ENCODE measurements at regions not wholly inside any gene's neighbourhood (a gene's known extent, or its start where the extent isn't known, plus 50 kb on each side); places are given as distances from the start of the nearest gene placed in this dataset.

GRCh38 chr1:229870381-229870780 lies 196.7 kb upstream of the GALNT2 start:
- TF ChIP-seq CTCF (conservative IDR thresholded peaks at IDR 0.05 in 1 of 2, IDR thresholded peaks at IDR 0.05 in 1 of 2; ENCODE audit: extremely low read depth in 1 of 2, insufficient read depth in 1 of 2, low read depth in 1 of 2, low read length in 2 of 2) (no peak), EZH2 (IDR thresholded peaks at IDR 0.05; ENCODE audit: borderline replicate concordance, low read length) (no peak)
